Smooth muscle cell (in vitro differentiated cells): ENCODE measurements at regions not wholly inside any gene's neighbourhood (a gene's known extent, or its start where the extent isn't known, plus 50 kb on each side); places are given as distances from the start of the nearest gene placed in this dataset.

Source experiments
- DNase-seq: peaks from one replicate; lab custom pipeline; 2025; ENCODE audit not compliant: unreplicated experiment; lab: John Stamatoyannopoulos, UW
- H2AFZ ChIP-seq: fragments of 200-600 bp; sonication (generic); 2 replicates; pipeline ENCODE4 v1.6.0; 2016; ENCODE audit warnings: antibody characterized with exemption, low read depth, mild to moderate bottlenecking
- H3F3A ChIP-seq: fragments of 200-600 bp; sonication (generic); 2 replicates; pipeline ENCODE4 v1.6.0; 2017; ENCODE audit warnings: antibody characterized with exemption, low read depth
- H3K27ac ChIP-seq: fragments of 200-600 bp; sonication (generic); 2 replicates; pipeline ENCODE4 v1.5.1; 2016; ENCODE audit warnings: low read depth, mild to moderate bottlenecking
- H3K27me3 ChIP-seq: fragments of 200-600 bp; sonication (generic); 2 replicates; pipeline ENCODE4 v1.6.1; 2016; ENCODE audit warnings: low read depth, mild to moderate bottlenecking
- H3K36me3 ChIP-seq: fragments of 200-600 bp; sonication (generic); 2 replicates; pipeline ENCODE4 v1.5.1; 2016; ENCODE audit warnings: low read depth
- H3K4me1 ChIP-seq: fragments of 200-600 bp; sonication (generic); 2 replicates; pipeline ENCODE4 v1.5.1; 2016; ENCODE audit warnings: low read depth
- H3K4me2 ChIP-seq: fragments of 200-600 bp; sonication (generic); 2 replicates; pipeline ENCODE4 v1.6.0; 2016; ENCODE audit warnings: mild to moderate bottlenecking
- H3K4me3 ChIP-seq: fragments of 200-600 bp; sonication (generic); 2 replicates; pipeline ENCODE4 v1.5.1; 2016; ENCODE audit warnings: mild to moderate bottlenecking
- H3K79me2 ChIP-seq: fragments of 200-600 bp; sonication (generic); 2 replicates; pipeline ENCODE4 v1.6.0; 2016; ENCODE audit warnings: low read depth, mild to moderate bottlenecking
- H3K9ac ChIP-seq: fragments of 200-600 bp; sonication (generic); 2 replicates; pipeline ENCODE4 v1.6.0; 2016; ENCODE audit warnings: low read depth
- H3K9me3 ChIP-seq: fragments of 200-600 bp; sonication (generic); replicated peaks from 2 replicates; pipeline ENCODE4 v1.5.1; 2016; ENCODE audit warnings: low read depth
- H4K20me1 ChIP-seq: fragments of 200-600 bp; sonication (generic); 2 replicates; pipeline ENCODE4 v1.6.0; 2016; ENCODE audit warnings: low read depth
- CTCF ChIP-seq: fragments of 200-600 bp; sonication (generic); IDR thresholded peaks from 2 replicates; pipeline ENCODE4 v1.5.1; 2017; ENCODE audit warnings: borderline replicate concordance, mild to moderate bottlenecking, antibody characterized with exemption; ENCODE audit not compliant: insufficient read depth, poor library complexity, severe bottlenecking
- WGBS: methylation state at CpG from one replicate; pipeline ENCODE4 v1.1.7; 2016; ENCODE audit warnings: low lambda C conversion rate; 5-methylcytosine and 5-hydroxymethylcytosine counted together

GRCh38 chr2:122736279-122736678 lies 980.8 kb downstream of the TSN start:
- no peak overlapping the region for H3K4me2 ChIP-seq
- H3K9me3 ChIP-seq = no peaks in the 10 kb centered on the region
- H3K27ac ChIP-seq = no peak overlapping the region
- H3F3A ChIP-seq = no peaks in the 10 kb centered on the region
- H4K20me1 ChIP-seq = no peaks in the 10 kb centered on the region
- H3K4me1 ChIP-seq = peaks cover 6% of the 10 kb centered on the region
- no peaks in the 10 kb centered on the region for H3K27me3 ChIP-seq
- no peak for TF ChIP-seq CTCF
- WGBS = 85% methylated on average over 3 of the region's 3 CpGs
- H3K79me2 ChIP-seq = no peaks in the 10 kb centered on the region
- no peak for DNase-seq
- H2AFZ ChIP-seq = no peak overlapping the region
- H3K4me3 ChIP-seq = no peak overlapping the region
- no peaks in the 10 kb centered on the region for H3K36me3 ChIP-seq
- no peak overlapping the region for H3K9ac ChIP-seq

DNA sequence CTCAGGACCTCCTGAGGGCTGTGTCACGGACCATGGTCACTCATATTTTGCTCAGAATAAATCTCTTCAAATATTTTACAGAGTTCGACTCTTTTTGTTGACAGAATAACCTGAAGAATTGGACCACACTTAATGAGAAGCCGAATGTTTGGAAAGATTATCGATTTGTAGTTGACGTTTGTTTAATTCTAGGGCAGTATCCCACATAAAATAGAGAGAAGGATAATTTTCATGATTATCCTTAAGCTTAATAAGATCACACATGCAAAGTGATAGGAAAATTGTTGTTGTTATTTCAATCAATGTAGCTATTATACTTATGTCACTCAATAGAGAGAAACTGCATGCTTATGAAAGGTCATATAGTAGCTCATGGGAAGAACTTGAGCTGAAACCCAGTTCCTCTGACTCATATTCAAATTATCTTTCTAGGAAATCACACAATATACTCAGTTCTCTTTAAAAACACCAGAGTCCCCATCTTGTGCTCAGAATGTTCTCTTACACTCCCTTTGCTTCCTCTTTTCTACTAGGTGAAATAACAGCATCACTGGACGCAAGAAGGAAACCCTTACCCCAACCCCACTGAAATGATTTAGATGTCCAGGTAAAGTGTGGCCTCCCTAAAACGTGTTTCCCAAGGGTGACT lies 982.1 kb downstream of the TSN start:
- H3K4me1 ChIP-seq = peaks cover 6% of the 10 kb centered on the region
- H4K20me1 ChIP-seq = no peaks in the 10 kb centered on the region
- no peak overlapping the region for H3K9ac ChIP-seq
- TF ChIP-seq CTCF = no peak
- H3K27me3 ChIP-seq = no peaks in the 10 kb centered on the region
- no peak overlapping the region for H2AFZ ChIP-seq
- no peak overlapping the region for H3K4me2 ChIP-seq
- no peak overlapping the region for H3K27ac ChIP-seq
- H3F3A ChIP-seq = no peaks in the 10 kb centered on the region
- H3K79me2 ChIP-seq = no peaks in the 10 kb centered on the region
- no peak overlapping the region for H3K4me3 ChIP-seq
- H3K36me3 ChIP-seq = no peaks in the 10 kb centered on the region
- 98% methylated on average over 7 of the region's 7 CpGs for WGBS
- no peaks in the 10 kb centered on the region for H3K9me3 ChIP-seq
- no peak for DNase-seq

DNA sequence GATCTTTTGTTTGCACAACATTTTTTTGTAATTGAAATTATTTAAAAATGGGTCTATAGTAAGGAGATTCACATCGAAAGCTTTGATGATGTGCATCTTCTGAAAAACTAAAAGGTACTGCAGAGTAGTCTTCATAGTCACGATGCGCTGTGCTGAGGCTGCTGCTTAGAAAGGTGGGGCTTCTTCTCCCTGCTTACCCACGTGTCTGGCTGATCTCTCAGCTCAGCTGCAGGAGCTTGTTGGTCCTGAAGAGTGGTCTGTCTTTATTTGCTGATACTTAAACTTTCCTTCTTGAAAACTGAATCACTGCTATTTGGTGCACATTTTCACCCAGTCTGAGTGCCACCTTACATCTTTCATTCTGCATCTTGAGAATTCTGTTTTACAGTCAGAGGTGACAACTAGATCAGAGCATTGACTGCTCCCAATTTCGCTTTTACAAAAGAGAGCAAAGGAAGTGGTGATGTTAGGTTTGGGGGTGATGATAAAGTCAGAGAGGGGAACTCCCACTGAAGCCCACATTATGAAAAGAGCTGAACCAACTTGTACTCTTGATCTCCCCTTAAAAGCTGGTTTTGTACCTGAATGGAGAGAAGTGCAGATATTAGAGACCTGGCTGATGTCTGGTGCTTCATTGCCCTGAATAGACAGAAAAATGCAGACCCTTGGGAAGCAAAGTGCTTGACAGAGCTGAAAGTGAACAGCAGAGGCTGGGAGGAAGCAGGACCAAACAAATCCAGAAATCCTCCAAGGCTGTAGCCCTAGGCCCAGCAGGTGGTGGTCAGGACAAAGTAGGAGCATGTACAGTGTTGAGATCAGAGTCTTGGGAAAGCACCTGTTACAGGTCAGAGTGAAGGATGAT lies 984.5 kb downstream of the TSN start:
- no peaks in the 10 kb centered on the region for H3K36me3 ChIP-seq
- no peak overlapping the region for H3K4me3 ChIP-seq
- no peak overlapping the region for H3K9ac ChIP-seq
- no peak overlapping the region for H2AFZ ChIP-seq
- WGBS = 80% methylated on average over 5 of the region's 5 CpGs
- H3F3A ChIP-seq = no peaks in the 10 kb centered on the region
- peaks cover 2% of the 10 kb centered on the region for H3K4me1 ChIP-seq
- no peak overlapping the region for H3K27ac ChIP-seq
- no peak overlapping the region for H3K4me2 ChIP-seq
- TF ChIP-seq CTCF = no peak
- H3K27me3 ChIP-seq = no peaks in the 10 kb centered on the region
- no peak for DNase-seq
- H3K79me2 ChIP-seq = no peaks in the 10 kb centered on the region
- no peaks in the 10 kb centered on the region for H4K20me1 ChIP-seq
- no peaks in the 10 kb centered on the region for H3K9me3 ChIP-seq
